Myocyte (in vitro differentiated cells): ENCODE measurements at regions not wholly inside any gene's neighbourhood (a gene's known extent, or its start where the extent isn't known, plus 50 kb on each side); places are given as distances from the start of the nearest gene placed in this dataset.

Experiments
- DNase-seq: peaks from one replicate; pipeline ENCODE4 v3.0.0-alpha.2; 2012; ENCODE audit warnings: low read depth

DNA sequence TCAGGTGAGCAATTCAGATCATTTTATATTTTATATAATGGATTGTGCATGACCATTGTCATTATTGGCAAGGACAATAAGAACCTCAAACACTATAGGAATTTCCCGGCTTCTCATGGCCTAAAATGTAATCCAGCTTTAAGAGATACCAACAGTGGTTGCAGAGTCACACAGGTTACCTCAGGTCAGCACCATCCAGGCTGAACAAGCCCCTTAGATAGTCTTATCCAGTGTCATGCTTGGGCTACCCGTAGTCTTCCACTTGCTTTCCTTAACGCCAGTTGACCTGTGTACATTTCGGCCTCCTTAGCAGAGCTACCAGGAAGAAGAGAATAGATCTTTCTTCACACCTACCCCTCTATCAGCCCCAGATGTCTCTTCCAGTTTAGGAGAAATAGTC is 293.3 kb upstream of the SYT4 start:
- DNase-seq, result no peak

DNA sequence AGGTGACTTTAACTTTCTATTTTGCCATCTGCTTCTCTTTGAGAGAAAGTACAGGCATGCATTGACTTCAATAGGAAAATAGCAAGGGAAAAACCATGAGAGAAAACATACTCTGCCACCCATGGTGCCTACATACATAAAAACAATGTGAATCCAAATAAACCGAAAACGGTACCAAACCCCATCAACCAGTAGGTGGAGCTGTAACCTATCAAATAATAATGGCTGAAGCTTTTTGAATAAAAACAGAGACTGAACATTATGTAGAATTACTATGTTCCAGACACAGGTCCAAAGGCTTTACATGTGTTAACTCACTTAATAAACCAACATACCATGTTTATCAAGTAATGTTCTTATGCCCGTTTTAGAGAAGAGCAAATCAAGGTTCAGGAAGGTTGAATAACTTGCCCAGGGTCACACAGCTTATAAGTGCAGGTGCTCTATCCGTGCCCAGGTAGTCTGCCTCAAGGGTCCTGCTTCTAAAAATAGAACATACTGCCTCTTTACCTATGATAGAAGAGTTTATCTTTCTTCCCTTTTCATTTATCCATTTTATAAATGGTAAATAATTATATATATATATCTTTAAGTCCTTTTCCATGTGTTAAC is 293.9 kb upstream of the SYT4 start:
- DNase-seq, result peak; percentile 72

DNA sequence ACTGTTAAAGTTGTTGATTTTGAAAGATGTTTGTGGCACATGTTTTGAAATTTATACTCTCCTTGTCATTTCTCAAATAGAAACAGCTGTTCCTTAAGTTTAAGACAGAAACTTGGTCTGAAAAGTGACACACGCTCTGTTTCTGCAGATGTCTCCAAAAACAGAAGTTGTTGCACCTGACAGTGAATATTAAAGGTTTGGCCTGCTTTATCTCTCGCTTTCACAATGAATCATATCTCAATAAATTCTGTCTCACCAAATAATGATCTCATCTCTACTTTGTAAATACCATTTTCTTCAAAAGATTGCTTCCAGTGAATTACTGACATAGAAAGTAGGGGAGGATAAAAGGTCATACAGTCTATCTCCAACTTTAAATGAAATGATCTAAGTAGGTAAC is 294.9 kb upstream of the SYT4 start:
- DNase-seq, result no peak

DNA sequence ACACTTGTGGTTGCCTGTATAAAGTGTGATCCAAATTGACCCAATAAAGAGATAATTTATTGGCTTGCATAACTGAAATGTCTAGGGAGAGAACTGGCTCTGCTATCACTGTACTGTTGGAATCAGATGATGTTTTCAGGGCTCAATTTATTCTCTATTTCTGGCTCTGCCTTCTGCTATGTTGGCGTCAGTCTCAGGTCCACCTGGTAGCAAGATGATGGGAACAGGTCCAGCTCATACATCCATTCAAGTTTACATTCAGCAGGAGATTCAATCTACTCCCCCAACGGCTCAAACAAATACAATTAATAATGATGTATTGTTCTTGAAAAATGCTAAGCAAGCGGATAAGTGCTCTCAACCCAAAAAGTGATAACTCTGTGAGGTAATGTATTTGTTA is 297.7 kb upstream of the SYT4 start:
- DNase-seq, result no peak

DNA sequence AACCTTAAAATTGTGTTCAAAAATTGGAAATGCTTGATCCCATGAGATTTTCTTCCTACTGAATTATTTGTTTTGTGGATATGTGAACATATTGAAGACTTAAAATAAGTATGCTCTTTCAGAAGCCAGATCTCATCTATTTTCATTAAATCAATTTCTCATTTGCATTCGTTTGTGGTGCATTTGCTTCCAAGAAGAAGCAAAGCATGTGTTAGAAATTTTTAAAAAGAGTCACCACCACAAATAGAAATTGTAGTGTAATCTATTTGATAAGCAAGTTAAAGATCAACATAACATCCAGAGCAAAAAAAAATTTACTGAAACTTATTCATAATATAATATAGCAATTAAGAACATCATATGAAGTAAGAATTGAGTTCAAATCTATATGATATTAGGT is 300.9 kb upstream of the SYT4 start:
- DNase-seq, result no peak

DNA sequence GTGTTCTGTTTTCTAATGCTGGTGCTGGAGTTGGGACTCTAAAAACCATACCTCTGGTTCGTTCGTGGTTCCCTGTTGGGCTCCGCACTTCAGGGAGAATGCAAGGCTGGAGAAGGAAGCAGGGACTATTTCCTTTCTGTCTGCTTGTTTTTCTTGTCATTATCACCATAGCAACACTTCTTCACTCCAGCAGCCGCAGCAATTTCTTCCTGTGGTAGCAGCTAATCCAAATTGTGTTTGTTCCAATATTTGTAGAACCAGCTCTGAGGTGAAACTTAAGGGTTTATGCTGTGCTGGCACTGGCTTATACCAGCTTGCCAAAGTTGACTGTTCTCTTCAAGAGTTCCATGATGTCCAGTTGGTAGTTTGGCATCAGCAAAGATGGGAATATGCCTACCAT is 301.4 kb upstream of the SYT4 start:
- DNase-seq, result peak; percentile 26

DNA sequence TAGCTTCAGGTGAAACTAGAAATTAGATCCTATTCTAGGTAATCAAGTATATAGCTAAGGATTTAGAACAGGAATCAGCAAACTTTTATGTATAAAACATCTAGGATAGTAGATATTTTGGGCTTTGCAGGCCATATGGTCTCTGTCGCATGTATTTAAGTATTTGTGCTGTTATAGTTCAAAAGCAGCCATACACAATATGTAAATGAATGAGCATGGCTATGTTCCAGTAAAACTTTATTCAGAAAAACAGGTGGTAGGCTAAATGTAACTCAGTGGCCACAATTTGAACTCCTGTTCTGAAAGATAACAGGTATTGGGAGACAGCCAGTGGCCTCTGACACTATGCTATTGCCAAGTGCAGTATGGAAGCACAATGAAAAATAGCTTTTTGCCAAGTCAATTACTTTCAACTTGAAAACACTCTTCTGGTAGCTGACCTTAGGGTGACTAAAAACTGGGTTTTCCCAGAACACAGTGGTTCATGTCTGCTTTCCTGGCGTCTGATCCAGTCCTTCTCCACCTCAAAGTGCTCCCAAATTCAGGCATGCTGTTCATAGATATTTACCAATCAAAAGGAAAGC is 304.7 kb upstream of the SYT4 start:
- no peak for DNase-seq

DNA sequence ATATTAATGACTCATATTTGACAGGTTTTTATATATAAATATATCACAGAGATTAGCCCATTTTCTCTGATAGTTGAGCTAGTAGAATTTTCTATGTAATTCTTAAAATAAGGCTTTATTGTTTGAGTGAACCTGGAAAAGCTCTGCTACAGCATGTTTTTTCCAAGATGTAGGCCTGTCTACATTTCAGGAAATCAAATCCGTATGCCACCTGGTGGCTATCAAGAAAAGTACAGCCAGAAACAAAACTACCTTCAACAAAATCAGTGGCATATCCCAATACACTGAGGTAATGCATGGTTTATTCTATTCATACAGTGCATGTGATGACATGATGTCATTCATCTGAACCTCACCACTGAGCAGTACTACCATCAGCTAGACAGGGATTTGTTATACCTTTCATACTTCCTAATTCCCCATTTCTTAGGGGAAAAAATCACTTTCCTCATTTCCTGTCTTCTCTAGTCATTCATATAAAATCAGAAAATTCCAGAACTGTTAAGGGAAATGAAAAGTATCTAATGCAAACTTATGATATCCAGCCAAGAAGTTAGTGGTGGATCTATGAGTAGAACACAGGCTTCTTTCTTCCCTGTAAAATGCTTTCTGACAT is 310.4 kb upstream of the SYT4 start:
- DNase-seq, result peak; percentile 39

DNA sequence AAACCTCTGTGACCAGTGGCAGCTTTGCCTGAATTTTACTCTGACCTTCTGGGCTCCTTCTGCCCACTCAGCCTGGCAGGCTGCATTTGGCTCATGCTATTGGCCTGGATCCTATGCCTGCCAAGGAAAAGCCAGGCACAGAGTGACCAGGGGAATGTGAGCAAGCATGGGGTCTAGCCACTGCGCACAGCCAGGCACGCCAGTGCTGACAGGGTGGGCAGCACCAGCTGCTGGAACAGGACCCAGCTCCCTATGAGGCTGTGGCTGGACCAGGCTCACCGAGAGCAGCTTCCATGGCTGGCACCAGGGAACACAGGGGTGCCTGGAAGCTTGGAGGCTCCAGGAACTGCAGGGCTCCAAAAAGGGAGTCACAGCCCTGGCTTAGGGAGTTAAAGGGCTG is 311.5 kb upstream of the SYT4 start:
- DNase-seq, result peak; percentile 16

DNA sequence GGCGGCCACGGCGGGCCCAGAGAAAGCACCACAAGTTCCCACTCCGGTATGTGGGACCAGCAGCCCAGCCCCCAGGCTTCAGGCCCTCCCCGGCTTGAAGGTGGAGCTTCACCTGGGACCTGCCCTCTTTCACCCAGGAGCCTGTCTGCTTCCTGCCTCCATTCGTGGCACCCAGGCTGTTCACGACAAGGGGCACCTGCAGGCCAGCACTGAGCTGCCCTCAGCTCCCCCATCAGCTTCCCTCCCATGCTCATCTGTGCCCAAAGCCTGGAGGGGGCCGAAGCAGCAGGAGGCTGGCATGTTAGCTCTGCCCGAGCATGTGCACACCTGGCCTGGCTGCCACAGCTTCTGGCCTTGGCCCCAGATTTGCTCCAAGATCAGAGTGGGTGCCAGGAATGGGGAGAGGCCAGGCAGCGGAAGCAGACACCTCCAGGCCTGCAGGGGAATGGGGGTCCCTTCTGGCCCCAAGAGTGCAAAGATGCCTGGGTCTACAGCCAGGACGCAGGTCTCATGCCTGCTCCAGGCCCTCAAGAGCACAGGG is 312.4 kb upstream of the SYT4 start:
- DNase-seq, result no peak

DNA sequence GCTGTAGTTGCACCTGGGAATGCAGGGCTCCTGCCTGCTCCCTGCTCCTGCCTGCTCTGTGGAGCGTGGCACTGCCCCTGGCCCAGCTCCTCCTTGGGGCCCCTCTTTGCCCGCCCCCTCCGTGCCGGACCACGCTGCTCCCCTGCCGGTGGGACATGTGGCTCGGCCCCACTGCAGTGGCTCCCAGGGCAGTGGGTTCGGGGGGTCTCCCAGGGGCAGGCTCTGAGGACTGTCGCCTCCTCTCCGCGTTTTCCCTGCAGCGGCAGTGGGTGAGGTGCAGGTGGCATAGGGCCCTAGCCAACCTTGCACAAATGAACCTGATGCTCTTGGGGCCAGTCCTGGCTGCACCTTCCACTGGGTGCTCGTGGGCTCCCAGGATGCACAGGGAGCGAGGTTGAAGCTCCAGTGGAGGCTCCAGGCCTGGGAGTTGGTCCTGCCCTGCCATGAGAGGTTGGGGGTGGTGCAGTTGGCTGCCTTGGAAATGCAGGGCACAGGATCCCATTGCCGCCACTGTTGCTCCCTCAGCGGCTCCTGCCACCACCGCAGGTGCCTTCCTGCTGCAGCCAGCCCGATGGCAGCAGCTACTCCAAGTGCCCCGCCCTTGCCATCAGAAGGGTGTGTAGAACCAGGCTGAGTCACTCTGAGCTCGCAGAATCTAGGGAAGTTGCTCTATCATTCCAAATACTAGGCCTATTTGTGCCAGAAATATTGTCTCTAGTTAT is 313.1 kb upstream of the SYT4 start:
- no peak for DNase-seq

DNA sequence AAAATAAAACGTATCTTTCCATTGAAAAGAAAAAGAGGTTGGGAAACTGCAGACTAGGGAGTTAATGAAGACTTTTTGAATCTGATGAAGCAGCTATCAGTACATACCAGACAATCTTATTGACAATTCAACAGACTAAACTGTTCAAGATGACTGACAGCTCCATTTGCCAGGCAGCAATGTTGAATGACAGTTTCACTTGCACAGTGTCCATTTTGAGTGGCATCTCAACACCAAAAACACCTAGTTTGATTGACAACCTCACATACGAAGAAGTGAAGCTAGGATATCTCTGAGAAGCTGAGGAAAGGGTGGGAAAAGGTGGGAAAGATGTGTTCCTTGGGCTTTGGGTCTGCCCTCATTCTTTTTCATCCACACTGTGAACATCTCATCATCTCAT is 315.0 kb upstream of the SYT4 start:
- no peak for DNase-seq

DNA sequence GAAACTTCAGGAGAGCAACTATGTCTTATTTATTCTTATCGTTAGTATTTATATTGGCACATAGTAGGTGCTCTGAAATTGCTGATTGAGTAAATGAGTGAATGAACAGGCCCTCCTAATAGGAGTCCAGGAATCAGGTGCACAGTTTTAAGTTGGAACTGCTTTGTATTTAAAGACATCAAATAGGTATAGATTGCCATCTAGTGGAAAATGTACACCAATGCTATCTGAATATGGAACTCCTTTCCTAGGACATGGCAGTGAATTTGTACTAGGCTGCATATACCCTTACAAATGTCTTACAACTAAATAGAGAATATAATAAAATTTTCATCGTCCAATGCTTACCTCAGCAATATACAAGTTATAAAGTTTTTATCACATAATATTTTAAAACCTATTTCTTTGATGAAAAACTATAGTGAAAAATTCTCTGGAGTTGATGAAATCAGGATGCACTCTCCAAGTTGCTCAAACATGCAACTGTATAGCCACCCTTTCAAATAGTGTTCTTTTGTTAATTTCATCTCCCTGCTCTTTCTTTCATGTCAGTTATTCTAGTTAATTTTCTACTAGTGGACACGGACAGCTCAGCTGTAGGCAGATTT is 318.9 kb upstream of the SYT4 start:
- peak; percentile 17 for DNase-seq

DNA sequence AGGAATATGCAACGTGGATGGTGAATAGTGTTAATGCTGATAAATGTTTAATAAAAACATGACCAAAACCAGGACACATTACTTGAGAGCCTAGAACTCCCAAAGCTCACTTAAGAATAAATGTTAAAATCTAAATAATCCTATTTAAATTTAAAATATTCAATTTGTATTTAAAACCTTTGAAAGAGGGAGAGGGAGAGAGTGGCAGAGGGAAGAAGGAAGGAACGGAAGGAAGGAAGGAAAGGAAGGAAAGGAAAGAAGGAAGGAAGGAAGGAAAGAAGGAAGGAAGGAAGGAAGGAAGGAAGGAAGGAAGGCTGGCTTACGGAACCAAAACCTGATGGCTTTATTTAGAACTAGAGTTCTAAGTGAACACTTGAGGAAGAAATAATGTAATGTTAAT is 324.1 kb upstream of the SYT4 start:
- DNase-seq, result no peak

DNA sequence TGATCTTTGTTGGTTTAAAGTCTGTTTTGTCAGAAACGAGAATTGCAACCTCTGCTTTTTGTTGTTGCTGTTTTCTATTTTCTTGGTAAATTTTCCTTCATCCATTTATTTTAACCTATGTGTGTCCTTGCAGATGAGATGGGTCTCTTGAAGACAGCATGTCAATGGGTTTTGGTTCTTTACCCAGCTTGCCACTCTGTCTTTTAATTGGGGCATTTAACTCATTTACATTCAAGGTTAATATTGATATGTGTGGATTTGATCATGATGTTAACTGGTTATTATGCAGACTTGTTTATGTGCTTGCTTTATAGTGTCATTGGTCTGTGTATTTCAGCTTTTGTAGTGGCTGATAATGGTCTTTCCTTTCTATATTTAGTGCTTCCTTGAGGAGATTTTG is 327.9 kb upstream of the SYT4 start:
- no peak for DNase-seq

DNA sequence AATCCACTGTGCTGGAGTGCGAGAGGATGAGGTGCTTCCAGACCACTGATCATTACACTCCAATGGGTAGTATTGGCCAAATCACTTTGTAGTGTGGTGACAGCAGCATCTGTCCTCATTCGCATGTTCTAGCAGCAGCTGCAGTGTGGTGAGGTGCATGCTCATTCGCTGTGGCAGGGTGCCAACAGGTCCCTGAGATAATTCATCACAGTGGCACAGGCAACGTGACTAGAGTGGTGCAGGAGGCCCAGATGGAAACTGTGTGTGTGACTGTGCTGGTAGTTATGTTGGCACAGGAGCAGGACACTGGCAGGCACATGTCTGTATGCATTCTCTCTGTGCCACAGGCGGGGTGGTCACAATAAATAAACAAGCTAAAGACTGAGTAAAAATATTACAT is 329.5 kb upstream of the SYT4 start:
- DNase-seq, result peak; percentile 50

DNA sequence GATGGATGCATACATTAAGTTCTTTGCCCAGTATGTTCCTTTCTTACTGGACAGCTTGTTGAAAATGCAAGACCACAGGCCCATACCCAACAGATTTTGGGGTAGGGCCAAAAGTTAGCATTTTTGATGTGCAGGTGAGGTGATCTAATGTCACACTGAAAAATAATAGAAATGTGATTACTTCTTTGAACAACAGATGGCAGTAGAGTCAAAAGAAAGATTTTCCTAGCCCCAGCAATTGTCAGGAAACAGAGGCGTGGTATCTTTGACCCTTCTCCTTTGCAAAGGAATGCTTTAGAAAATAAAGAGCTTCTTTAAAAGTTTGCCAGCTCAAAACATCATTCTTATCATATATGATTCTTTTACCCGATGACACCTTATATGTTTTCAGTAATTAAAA is 343.6 kb upstream of the SYT4 start:
- DNase-seq, result peak; percentile 47

DNA sequence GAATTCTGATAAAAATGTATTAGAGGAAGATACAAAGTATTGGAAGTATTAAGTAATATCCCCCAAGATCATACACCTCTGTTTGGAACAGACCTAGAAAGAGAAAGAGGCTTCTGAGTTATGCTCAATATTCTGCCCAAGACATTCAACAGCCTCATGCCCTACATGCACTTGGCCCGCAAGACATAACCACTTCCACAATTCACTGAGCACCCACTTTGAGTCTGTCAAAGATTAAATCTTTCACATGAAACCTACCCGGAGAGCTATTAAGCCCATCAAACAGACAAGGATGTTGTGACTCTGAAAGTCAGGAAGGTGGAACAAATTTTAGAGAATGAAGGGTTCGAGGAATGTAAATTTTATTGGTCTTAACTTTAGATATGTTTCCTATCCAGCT is 344.7 kb upstream of the SYT4 start:
- no peak for DNase-seq

DNA sequence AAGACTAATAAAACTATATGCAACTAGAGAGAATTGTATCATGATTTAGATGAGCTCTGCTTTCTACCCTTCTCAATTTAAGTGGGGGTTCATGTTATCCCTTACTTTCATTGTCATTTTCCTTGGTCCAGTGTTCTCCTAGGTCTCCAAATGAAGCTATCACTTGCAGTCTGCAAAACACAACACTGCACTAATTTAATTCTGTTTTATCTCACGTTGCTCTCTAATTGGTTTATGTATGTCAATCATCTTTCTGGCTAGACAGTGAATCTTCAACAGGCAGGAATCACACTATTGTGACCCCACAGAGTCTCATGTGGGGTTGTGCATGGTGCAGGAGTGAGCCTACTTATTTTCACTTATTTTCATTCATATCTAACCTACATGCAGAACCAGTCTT is 348.3 kb upstream of the SYT4 start:
- DNase-seq, result no peak

DNA sequence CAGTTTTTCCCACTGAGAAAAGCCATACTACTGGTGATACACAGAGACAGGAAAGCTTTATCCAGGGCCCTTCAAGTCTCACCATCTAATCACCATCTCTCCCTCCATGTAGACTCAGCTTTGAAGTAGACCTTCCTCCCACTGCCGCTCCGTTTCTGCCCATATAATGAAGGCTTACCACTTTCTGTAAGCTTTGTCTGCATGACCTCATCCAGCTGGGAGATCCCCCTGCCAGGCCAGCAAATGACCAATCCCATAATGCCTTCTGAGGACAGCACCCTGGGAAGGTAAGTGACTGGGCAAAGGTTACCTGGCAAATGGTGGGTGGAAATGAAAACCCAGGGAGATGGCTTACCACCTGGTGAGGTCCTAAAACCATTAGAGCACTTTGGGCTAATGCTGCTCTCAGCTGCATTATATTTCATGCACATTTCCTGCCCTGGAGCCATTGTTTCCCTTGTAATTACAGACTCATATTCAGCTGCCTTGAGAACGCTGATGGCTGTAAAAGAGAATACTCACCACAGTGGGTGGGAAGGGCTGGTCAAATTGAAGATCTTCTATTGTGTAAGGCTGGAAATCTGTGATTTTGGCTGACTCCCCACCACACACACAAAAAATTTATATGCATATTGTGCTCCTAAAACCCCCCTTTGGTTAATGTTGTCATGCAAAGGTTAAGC is 350.7 kb upstream of the SYT4 start:
- no peak for DNase-seq

DNA sequence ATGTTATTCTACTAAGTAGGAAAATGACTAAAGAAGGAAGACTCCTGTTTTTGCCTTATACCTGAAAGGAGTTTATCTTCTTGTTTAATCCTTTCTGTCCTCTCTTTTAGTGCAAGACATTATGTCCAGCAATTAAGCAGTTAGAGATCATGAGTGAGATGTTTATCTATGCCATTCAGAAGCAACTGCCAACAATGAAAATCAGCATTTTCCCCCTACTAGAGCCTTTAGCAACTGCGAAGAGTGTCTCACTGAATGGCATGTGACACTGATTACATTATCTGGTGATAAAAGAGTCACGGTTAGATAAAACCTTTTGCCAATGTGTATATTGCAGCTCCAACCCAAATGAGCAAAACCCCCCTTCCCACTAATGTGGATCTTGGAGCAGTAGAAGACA is 357.7 kb upstream of the SYT4 start:
- DNase-seq, result no peak
